HG03571 (cell line): ENCODE measurements at regions not wholly inside any gene's neighbourhood (a gene's known extent, or its start where the extent isn't known, plus 50 kb on each side); places are given as distances from the start of the nearest gene placed in this dataset.

Source experiments
- ATAC-seq: cut with Tn5 transposase; IDR thresholded peaks from one replicate; pipeline ENCODE4 v1.9.1; 2021; ENCODE audit not compliant: unreplicated experiment

GRCh38 chr7:131100357-131101054 lies 227.2 kb upstream of the MKLN1 start:
- ATAC-seq = no peak

DNA sequence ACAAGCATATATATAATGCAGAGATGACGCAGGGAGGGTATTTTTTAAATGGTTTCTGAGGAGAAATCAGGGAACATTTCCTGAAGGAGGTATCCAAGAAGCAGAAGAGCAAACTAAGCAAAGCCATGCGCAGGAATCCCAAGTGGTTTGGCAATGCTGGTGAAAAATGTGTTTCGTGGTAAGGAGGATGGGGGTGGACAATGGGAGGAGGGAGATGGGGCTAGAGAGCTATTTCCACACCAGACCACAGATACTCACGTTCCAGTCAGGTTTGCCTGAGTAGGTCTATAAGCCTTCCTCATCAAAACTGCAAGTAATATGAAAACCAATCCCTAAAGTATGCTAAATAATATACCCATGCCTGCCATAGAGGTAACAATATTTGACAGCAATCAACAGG lies 223.7 kb upstream of the MKLN1 start:
- no peak for ATAC-seq

DNA sequence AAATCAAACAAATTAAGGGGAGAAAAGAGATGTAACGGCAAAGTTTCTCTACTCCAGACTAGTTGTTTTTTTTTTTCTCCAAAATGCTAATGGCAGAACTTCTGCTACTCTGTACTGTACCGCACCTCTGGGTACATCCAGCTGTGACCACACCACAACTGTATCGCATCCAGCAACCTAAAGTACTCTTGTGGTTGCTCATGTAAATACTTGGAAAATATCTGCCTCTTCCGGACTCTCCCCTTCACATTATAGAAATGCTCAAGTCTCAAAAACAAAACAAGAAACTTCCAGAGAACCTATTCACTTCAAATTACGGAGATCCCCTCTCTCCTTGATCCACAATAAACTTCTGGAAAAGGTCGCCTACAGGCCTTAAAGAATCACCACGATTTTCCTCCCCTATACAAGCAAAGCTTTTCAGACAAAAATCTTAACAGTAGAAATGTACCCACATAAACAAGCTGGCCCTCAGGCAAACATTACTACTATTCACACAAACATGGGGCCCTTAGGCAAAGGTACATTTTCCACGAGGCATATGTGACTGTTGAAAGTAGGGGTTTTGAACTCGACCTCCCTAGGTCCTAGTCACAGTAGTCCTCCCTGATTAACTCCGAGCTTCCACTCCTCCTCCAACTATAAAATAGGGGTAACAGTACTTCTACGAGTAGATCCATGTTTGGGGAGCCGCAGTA lies 222.9 kb upstream of the MKLN1 start:
- ATAC-seq = no peak

DNA sequence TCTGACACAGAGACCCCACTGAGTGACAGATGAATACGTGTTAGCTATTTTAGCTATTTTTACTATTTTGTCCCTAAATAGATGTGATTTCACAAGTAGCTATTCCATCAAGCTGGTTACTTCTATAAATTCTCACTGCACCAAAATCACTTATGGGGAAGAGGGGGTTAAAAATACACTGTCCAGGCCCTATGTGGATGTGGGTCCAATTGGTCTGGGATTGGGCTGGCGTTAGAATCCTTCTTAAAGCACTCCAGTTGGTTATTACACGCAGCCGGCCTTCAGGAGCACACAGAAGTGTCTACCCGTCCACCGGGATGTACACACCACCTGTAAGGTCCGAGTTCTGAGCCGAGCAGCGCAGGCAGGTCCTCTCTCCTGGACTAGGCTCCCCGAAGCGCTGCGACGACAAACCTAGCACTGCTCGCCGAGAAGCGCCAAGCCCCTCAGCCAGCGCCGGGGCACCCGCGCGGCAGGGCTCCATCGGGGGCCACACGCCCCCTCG lies 222.3 kb upstream of the MKLN1 start:
- ATAC-seq = no peak

GRCh38 chr7:131105799-131106680 lies 221.6 kb upstream of the MKLN1 start:
- peak; percentile 37 for ATAC-seq

- ATAC-seq = no peak
These were observed 220.9 kb upstream of the MKLN1 start for GRCh38 chr7:131106681-131107336.

DNA sequence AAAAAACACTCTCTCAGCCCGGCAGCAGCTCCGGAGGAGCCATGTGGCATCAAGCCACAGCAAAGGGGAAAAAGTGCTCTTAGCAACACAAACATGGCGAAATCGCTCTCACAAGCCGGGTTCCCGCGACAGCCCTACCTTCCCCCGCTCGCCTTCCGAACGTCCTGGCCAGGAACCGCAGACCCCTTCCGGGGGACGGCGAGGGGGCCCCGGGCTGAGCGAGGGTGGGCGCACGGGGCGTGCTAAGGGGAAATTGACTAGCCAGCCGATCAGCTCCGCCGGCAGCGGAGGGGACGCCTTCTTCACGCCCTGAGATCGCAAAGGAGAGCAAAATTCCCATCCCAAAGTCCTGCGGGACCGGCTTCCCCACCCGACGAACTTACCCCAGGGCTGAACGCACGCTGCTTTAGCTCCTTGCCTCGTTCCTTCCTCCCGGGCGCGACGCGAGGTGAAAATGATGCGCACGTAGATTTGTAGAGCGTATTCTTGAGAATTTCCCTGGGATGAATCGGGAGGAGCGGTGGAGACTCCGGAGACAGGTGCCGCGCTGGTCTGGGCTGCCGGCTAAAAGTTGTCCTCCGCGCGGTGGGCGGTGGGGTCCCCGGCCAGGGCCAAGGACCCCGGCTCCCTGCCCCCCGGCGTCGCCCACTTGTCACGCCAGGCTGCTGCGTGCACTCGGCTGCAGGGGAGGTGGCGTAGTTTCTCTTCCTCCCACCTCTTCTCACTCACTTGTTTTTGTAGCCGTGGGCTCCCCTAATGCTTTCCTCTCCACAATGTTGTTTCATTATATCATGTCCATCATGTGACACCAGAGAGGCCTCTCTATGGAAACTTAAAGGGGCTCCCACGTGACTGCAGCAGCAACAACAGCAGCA lies 220.1 kb upstream of the MKLN1 start:
- ATAC-seq = peak; percentile 38

GRCh38 chr7:131108212-131108940 lies 219.3 kb upstream of the MKLN1 start:
- ATAC-seq = no peak

GRCh38 chr7:131109011-131109758 lies 218.5 kb upstream of the MKLN1 start:
- ATAC-seq = no peak

DNA sequence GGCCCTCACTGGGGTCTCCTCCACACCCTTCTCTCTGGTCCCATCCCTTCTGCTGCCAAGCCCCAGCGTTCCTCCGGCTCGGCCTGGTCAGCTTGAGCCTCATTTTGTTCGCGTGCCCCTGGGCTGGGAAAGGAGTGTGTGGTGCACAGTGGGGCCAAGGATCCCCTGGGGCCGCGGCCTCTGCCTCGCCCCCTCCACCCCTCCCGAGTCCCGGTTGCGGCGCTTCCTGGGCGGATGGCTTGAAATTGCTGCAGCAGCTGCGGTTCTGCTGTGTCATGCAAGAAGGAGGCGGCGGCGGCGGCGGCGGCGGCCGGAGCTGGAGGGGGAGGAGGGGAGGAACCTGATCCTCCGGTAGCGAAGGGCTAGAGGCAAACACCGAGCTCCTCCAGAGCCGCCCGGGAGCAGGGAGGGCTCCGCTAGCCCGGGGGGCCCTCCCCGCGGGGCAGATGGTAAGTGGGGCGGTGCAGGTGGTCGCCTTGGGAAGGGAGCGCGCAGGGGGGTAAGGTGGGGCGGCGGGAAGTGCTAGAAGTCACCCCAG lies 217.8 kb upstream of the MKLN1 start:
- no peak for ATAC-seq

GRCh38 chr7:131110297-131111080 lies 217.2 kb upstream of the MKLN1 start:
- no peak for ATAC-seq

- ATAC-seq = no peak
These were observed 216.5 kb upstream of the MKLN1 start for GRCh38 chr7:131111081-131111576.

DNA sequence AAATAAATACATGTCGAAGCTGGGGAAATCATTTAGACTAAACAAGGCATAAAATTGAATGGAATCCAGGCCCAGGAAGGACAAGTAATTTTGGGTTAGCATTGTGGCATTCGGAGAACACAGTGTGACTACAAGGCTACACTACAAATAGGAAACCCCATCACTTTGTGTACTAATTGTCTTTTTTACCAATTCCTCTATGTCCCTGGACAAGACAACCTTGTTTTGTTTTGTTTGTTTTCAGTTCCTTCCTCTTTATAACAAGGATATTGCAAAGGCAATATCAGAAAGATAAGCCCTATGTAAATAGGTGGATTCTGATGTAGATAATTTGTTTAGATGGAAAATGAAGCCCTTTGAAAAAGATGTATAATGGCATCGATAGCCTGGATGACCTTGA lies 215.9 kb upstream of the MKLN1 start:
- ATAC-seq = no peak

DNA sequence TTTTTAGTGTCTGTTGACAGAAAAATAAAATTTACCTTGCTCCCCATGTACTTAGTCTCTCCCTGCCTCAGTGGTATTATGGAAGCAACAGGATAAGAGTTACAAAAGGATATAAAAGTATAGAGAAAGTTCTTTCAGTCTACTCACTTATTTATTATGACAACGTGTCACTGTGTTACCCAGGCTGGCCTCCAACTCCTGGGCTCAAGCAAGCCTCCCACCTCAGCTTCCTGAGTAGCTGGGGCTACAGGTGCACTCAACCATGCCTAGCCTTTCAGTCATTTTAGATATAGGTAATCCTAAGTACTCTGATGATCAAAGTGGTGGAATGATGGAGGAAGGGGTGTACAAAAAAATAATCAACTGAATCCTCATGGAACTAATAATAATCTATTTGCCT lies 215.2 kb upstream of the MKLN1 start:
- no peak for ATAC-seq

GRCh38 chr7:131115340-131115739 lies 212.3 kb upstream of the MKLN1 start:
- no peak for ATAC-seq

DNA sequence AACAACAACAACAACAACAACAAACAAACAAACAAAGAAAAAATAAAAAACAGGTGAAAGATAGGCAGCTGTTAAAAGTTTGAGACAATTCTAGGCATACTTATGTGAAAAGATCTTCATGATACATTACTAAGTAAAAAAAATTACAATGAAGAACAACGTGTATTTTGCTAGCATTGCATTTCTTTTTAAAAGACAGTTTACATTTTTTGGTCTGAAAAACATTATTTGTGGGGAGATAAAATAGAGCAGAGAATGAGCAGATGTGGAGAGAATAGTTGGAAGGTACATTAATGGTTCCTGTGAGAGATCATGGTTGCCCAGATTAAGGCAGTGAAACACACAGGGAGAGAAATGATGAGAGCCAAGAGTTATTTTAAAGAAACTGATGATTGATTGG lies 210.2 kb upstream of the MKLN1 start:
- no peak for ATAC-seq

DNA sequence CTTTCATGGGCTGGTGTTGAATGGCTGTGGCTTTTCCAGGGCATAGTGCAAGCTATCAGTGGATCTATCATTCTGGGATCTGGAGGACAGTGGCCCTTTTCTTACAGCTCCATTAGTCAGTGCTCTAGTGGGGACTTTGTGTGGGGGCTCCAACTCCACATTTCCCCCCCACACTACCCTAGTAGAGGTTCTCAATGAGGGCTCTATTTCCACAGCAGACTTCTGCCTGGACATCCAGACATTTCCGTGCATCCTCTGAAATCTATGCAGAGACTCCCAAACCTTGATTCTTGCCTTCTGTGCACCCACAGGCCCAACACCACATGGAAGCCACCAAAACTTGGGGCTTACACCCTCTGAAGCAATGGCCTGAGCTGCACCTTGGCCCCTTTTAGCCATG lies 208.3 kb upstream of the MKLN1 start:
- ATAC-seq = no peak
